ENCODE measurements at regions not wholly inside any gene's neighbourhood (a gene's known extent, or its start where the extent isn't known, plus 50 kb on each side); places are given as distances from the start of the nearest gene placed in this dataset.

- DNase-seq = peak; percentile 66
Measured at GRCh38 chr2:212686285-212686895, 147.8 kb upstream of the ERBB4 start.

- DNase-seq = no peak
Measured at GRCh38 chr2:212683346-212684097, 144.9 kb upstream of the ERBB4 start.

- no peak for DNase-seq
Measured at GRCh38 chr2:212682937-212683336, 144.3 kb upstream of the ERBB4 start.

GRCh38 chr2:212677466-212677865, 138.9 kb upstream of the ERBB4 start:
- DNase-seq = no peak

GRCh38 chr2:212672186-212672585, 133.6 kb upstream of the ERBB4 start:
- DNase-seq = no peak

- DNase-seq = no peak
Measured at GRCh38 chr2:212669761-212670160, 131.2 kb upstream of the ERBB4 start.

GRCh38 chr2:212667751-212668316, 129.2 kb upstream of the ERBB4 start:
- DNase-seq = no peak

GRCh38 chr2:212665948-212666347, 127.3 kb upstream of the ERBB4 start:
- DNase-seq = no peak

GRCh38 chr2:212659441-212659840, 120.8 kb upstream of the ERBB4 start:
- DNase-seq = no peak

- DNase-seq = no peak
Measured at GRCh38 chr2:212649646-212650045, 111.0 kb upstream of the ERBB4 start.

GRCh38 chr2:212646698-212647366, 108.2 kb upstream of the ERBB4 start:
- no peak for DNase-seq

GRCh38 chr2:212644195-212644837, 105.7 kb upstream of the ERBB4 start:
- DNase-seq = no peak

- no peak for DNase-seq
Measured at GRCh38 chr2:212640428-212640827, 101.8 kb upstream of the ERBB4 start.

GRCh38 chr2:212638694-212639093, 100.1 kb upstream of the ERBB4 start:
- no peak for DNase-seq

- DNase-seq = no peak
Measured at GRCh38 chr2:212628586-212628985, 90.0 kb upstream of the ERBB4 start.

- DNase-seq = no peak
Measured at GRCh38 chr2:212626371-212626918, 87.8 kb upstream of the ERBB4 start.

GRCh38 chr2:212619954-212620353, 81.4 kb upstream of the ERBB4 start:
- no peak for DNase-seq

GRCh38 chr2:212618636-212619035, 80.0 kb upstream of the ERBB4 start:
- DNase-seq = no peak

- DNase-seq = no peak
Measured at GRCh38 chr2:212610872-212611425, 72.3 kb upstream of the ERBB4 start.

GRCh38 chr2:212609479-212609878, 70.9 kb upstream of the ERBB4 start:
- DNase-seq = no peak

GRCh38 chr2:212607080-212607479, 68.5 kb upstream of the ERBB4 start:
- no peak for DNase-seq

GRCh38 chr2:212606232-212606631, 67.6 kb upstream of the ERBB4 start:
- no peak for DNase-seq

- no peak for DNase-seq
Measured at GRCh38 chr2:212596688-212597087, 58.1 kb upstream of the ERBB4 start.

Data from NCI-H1694 treated with DMSO at 0.1 percent for 48 hours (cell line).